Panc1 (cell line): ENCODE measurements at regions not wholly inside any gene's neighbourhood (a gene's known extent, or its start where the extent isn't known, plus 50 kb on each side); places are given as distances from the start of the nearest gene placed in this dataset.
A peak's percentile ranks its signal among the peaks of the same experiment; 100 is the strongest.

Source experiments
- ATAC-seq: fragments of 200-7000 bp; cut with Tn5 transposase; 2 replicates; pipeline ENCODE4 v1.9.1; 2020; ENCODE audit warnings: mild to moderate bottlenecking, moderate library complexity
- BruUV-seq: library from RNA; stranded (reverse); fragments of 400-500 nt; replicated peaks from 2 replicates; lab custom pipeline; 2021; lab: Mats Ljungman, UMichigan
- CTCF ChIA-PET: fragments of 300-600 bp; sonication (Branson Sonifier 250); formaldehyde crosslinking; loops from one replicate; lab custom pipeline; 2022; ENCODE audit warnings: antibody characterized with exemption; lab: Charles Lee
- POLR2A ChIA-PET: fragments of 300-600 bp; sonication (Branson Sonifier 250); formaldehyde crosslinking; loops from one replicate; lab custom pipeline; 2022; ENCODE audit warnings: antibody characterized with exemption; lab: Charles Lee
- DNase-seq: peaks from one replicate; pipeline ENCODE4 v3.0.0-alpha.2; 2010; ENCODE audit warnings: low read depth, low spot score
- H3K27ac ChIP-seq: 2 replicates; pipeline ENCODE4 v1.5.1; 2011; ENCODE audit warnings: mild to moderate bottlenecking, low read length, inconsistent platforms
- H3K27me3 ChIP-seq: fragments of 200-500 bp; sonication (Bioruptor generic); 2 replicates; pipeline ENCODE4 v1.6.0; 2014; ENCODE audit warnings: low read length, inconsistent platforms; ENCODE audit not compliant: control insufficient read depth, insufficient read depth
- H3K36me3 ChIP-seq: fragments of 200-500 bp; sonication (Bioruptor generic); 2 replicates; pipeline ENCODE4 v1.5.1; 2014; ENCODE audit warnings: inconsistent platforms, mild to moderate bottlenecking, low read length, moderate library complexity; ENCODE audit not compliant: control insufficient read depth, insufficient read depth
- H3K4me1 ChIP-seq: 2 replicates; pipeline ENCODE4 v1.5.1; 2011; ENCODE audit warnings: inconsistent platforms, mild to moderate bottlenecking, low read length, moderate library complexity; ENCODE audit not compliant: control insufficient read depth, insufficient read depth
- H3K4me3 ChIP-seq, 2 experiments: 2 replicates each; pipeline ENCODE4 v1.5.1; 2011 to 2012; ENCODE audit warnings: low read depth in 2 of 2, low read length in 2 of 2, mild to moderate bottlenecking in 2 of 2, inconsistent platforms in 1 of 2, moderate library complexity in 1 of 2
- H3K9me3 ChIP-seq: fragments of 200-500 bp; sonication (Bioruptor generic); 2 replicates; pipeline ENCODE4 v1.5.1; 2014; ENCODE audit warnings: low read depth, mild to moderate bottlenecking, inconsistent platforms, low read length, moderate library complexity; ENCODE audit not compliant: control insufficient read depth, insufficient read depth
- CTCF ChIP-seq: fragments of 450-650 bp; IDR thresholded peaks from 2 replicates; pipeline ENCODE4 v1.5.1; 2017; ENCODE audit warnings: mild to moderate bottlenecking
- POLR2AphosphoS5 ChIP-seq: IDR thresholded peaks from 2 replicates; pipeline ENCODE4 v1.6.1; 2012; ENCODE audit warnings: mild to moderate bottlenecking, low read depth, low read length, moderate library complexity
- REST ChIP-seq, 2 experiments: IDR thresholded peaks; 2 replicates each; pipeline ENCODE4 v1.6.1; 2011 to 2012; ENCODE audit warnings: low read depth in 2 of 2, control low read depth in 1 of 2, low read length in 1 of 2, mild to moderate bottlenecking in 1 of 2, moderate library complexity in 1 of 2; ENCODE audit not compliant: insufficient read depth in 1 of 2
- SIN3A ChIP-seq: IDR thresholded peaks from 2 replicates; pipeline ENCODE4 v1.6.1; 2012; ENCODE audit warnings: low read depth, mild to moderate bottlenecking, low read length, moderate library complexity, borderline replicate concordance; ENCODE audit not compliant: insufficient read depth
- TCF7L2 ChIP-seq: IDR thresholded peaks from 2 replicates; pipeline ENCODE4 v1.6.1; 2011; ENCODE audit warnings: mild to moderate bottlenecking, low read depth, low read length, inconsistent platforms
- in situ Hi-C: cut with HindIII; loops from 2 replicates; pipeline ENCODE4 v1.10.0; 2016; ENCODE audit warnings: low sequenced_read_pairs, low pct_unique_long_range_greater_than_20kb
- intact Hi-C: fragments of 100-400 bp; cut with micrococcal nuclease; formaldehyde crosslinking; loops from one replicate; pipeline ENCODE4 v1.10.0; 2022; ENCODE audit not compliant: unreplicated experiment

GRCh38 chr6:132961610-132962009, 147.2 kb downstream of the RPS12 start:
- no peak for TF ChIP-seq REST (IDR thresholded peaks at IDR 0.05; ENCODE audit: insufficient read depth in 1 of 2, low read depth in 2 of 2, low read length in 1 of 2)
- no peak for TF ChIP-seq TCF7L2
- TF ChIP-seq CTCF = peak; percentile 12; the same call in 1 of the 2 replicates
- TF ChIP-seq POLR2AphosphoS5 = no peak
- TF ChIP-seq SIN3A = no peak
- ChIA-PET POLR2A (no interaction called here), CTCF (no interaction called here)
- Histone ChIP-seq H3K27me3 (no peaks in the 10 kb centered on the region), H3K36me3 (no peaks in the 10 kb centered on the region), H3K4me1 (no peaks in the 10 kb centered on the region), H3K27ac (no peak overlapping the region), H3K4me3 (no peak overlapping the region), H3K9me3 (no peaks in the 10 kb centered on the region)
- BruUV-seq = no TSS peak
- intact Hi-C loops (loop anchor here (5.0 kb wide), 1 partner anchor 129 kb away; no protein-coding TSS in a partner anchor), in situ Hi-C loops (no loop called here)
- DNase-seq (no peak), ATAC-seq (no peak)

- POLR2A ChIA-PET = no interaction called here
- no TSS peak for BruUV-seq
- CTCF ChIA-PET = interaction anchor here (0.5 kb wide), 1 partner anchor 1076 kb away, joined by 8 read pairs; no protein-coding TSS in a partner anchor
- Histone ChIP-seq H3K4me3 (no peak overlapping the region), H3K27ac (no peak overlapping the region), H3K27me3 (no peaks in the 10 kb centered on the region), H3K36me3 (no peaks in the 10 kb centered on the region), H3K9me3 (no peaks in the 10 kb centered on the region), H3K4me1 (no peaks in the 10 kb centered on the region)
- DNase-seq = peak; percentile 24
- in situ Hi-C loops (no loop called here), intact Hi-C loops (loop anchor here (1.0 to 5.0 kb wide), 3 partner anchors 131 to 590 kb away; no protein-coding TSS in a partner anchor)
- peak; percentile 92 for ATAC-seq
- TF ChIP-seq CTCF = peak; percentile 84
- TF ChIP-seq POLR2AphosphoS5 = no peak
These were observed 148.8 kb downstream of the RPS12 start for GRCh38 chr6:132962936-132963868.
